NCI-H1092 (cell line): ENCODE measurements at regions not wholly inside any gene's neighbourhood (a gene's known extent, or its start where the extent isn't known, plus 50 kb on each side); places are given as distances from the start of the nearest gene placed in this dataset.

Source experiments
- DNase-seq: peaks from one replicate; lab custom pipeline; 2025; lab: John Stamatoyannopoulos, UW

- DNase-seq, result no peak
These were observed 101.1 kb upstream of the ID4 start for GRCh38 chr6:19736066-19736465.

GRCh38 chr6:19738010-19738409 lies 99.2 kb upstream of the ID4 start:
- DNase-seq, result no peak

GRCh38 chr6:19749722-19750121 lies 87.4 kb upstream of the ID4 start:
- no peak for DNase-seq

GRCh38 chr6:19752746-19753145 lies 84.4 kb upstream of the ID4 start:
- DNase-seq, result no peak

GRCh38 chr6:19753826-19754225 lies 83.3 kb upstream of the ID4 start:
- peak; percentile 46 for DNase-seq

GRCh38 chr6:19754686-19755085 lies 82.5 kb upstream of the ID4 start:
- no peak for DNase-seq

- DNase-seq, result no peak
These were observed 82.0 kb upstream of the ID4 start for GRCh38 chr6:19755181-19755580.

GRCh38 chr6:19757036-19757435 lies 80.1 kb upstream of the ID4 start:
- no peak for DNase-seq

- DNase-seq, result no peak
These were observed 77.9 kb upstream of the ID4 start for GRCh38 chr6:19759117-19759880.

GRCh38 chr6:19761121-19761520 lies 76.0 kb upstream of the ID4 start:
- DNase-seq, result no peak

GRCh38 chr6:19771753-19772336 lies 65.3 kb upstream of the ID4 start:
- no peak for DNase-seq

GRCh38 chr6:19772891-19773290 lies 64.3 kb upstream of the ID4 start:
- DNase-seq, result no peak

- no peak for DNase-seq
These were observed 55.9 kb upstream of the ID4 start for GRCh38 chr6:19781269-19781668.

GRCh38 chr6:19782588-19782987 lies 54.6 kb upstream of the ID4 start:
- DNase-seq, result no peak
